Neural progenitor cell (in vitro differentiated cells): ENCODE measurements at regions not wholly inside any gene's neighbourhood (a gene's known extent, or its start where the extent isn't known, plus 50 kb on each side); places are given as distances from the start of the nearest gene placed in this dataset.

Experiments
- CTCF ChIP-seq: fragments of 200-600 bp; sonication (generic); IDR thresholded peaks from 2 replicates; pipeline ENCODE4 v1.5.1; 2017; ENCODE audit warnings: antibody characterized with exemption, mild to moderate bottlenecking
- EZH2 ChIP-seq: fragments of 200-600 bp; sonication (generic); IDR thresholded peaks from 2 replicates; pipeline ENCODE4 v1.6.1; 2017; ENCODE audit warnings: antibody characterized with exemption, mild to moderate bottlenecking, moderate library complexity

GRCh38 chr4:153971899-153972298 lies 183.0 kb upstream of the SFRP2 start:
- no peak for TF ChIP-seq CTCF
- TF ChIP-seq EZH2 = no peak
